Gastroesophageal sphincter (tissue), 3 donors: ENCODE measurements at regions not wholly inside any gene's neighbourhood (a gene's known extent, or its start where the extent isn't known, plus 50 kb on each side); places are given as distances from the start of the nearest gene placed in this dataset.
"Not testable (repeated sequence)": the region's sequence is repeated elsewhere in the genome, so short reads cannot be mapped to it uniquely, and the experiment has no call there.

Experiments used
- CTCF ChIP-seq, 4 experiments: fragments of 200-600 bp in 2 of 4; fragments of 450-650 bp in 2 of 4; sonication (generic) in 1 of 4; IDR thresholded peaks; one replicate each; pipeline ENCODE4 v1.5.1; 2017 to 2019; ENCODE audit warnings: antibody characterized with exemption in 4 of 4, mild to moderate bottlenecking in 2 of 4, moderate library complexity in 2 of 4
- POLR2A ChIP-seq, 2 donors: fragments of 450-650 bp; IDR thresholded peaks; one replicate each; pipeline ENCODE4 v1.6.1; 2017; ENCODE audit warnings: antibody characterized with exemption in 2 of 2, mild to moderate bottlenecking in 2 of 2, moderate library complexity in 1 of 2

- TF ChIP-seq POLR2A, CTCF (IDR thresholded peaks at IDR 0.05): not testable (repeated sequence)
Measured at GRCh38 chr20:29492840-29493239, 1764.6 kb upstream of the DEFB115 start.
